ENCODE measurements at regions not wholly inside any gene's neighbourhood (a gene's known extent, or its start where the extent isn't known, plus 50 kb on each side); places are given as distances from the start of the nearest gene placed in this dataset.

DNA sequence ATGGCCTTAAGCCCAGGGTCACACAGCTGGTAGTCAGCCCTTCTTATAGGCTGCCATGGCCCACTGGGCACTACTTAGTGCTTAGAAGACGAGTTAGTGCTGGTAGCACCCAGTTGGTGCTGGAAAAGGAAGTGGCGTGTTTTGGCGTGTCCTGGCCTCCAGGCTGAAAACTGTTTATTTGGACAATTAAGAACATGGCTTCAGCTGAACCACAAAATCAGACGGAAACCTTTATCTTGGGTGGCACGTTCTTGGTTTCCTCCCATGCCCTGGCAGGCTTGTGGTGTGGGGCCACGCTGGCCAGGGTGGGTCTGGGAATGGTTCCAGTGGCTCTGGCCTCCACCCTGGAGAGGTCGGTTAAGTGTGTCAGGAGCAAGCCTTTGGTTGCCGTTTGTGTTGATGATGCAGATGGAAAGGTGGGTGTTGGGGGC is 141.5 kb upstream of the HAAO start:
- H3K9ac ChIP-seq (ENCODE audit: control insufficient read depth, insufficient read depth, low read length), result no peak overlapping the region
- no peaks in the 10 kb centered on the region for H3K36me3 ChIP-seq (ENCODE audit: control insufficient read depth in 2 of 2, insufficient read depth in 2 of 2, low read length in 1 of 2)
- no peaks in the 10 kb centered on the region; the same call in 1 of the 2 replicates for H3K4me1 ChIP-seq (ENCODE audit: control insufficient read depth, insufficient read depth, low read length)
- H3K4me2 ChIP-seq (ENCODE audit: control insufficient read depth, insufficient read depth), result no peak overlapping the region
- ChIA-PET POLR2A (interaction anchor here (0.6 kb wide), 1 partner anchor 60 kb away, joined by 3 read pairs; no protein-coding TSS in a partner anchor), SMC1A (ENCODE audit: uncharacterized antibody, unreplicated experiment) (interaction anchor here (0.9 kb wide), 1 partner anchor 106 kb away, joined by 3 read pairs; no protein-coding TSS in a partner anchor), CTCF (interaction anchor here (0.6 to 2.1 kb wide), 2 partner anchors 12 to 86 kb away, joined by 4 to 8 read pairs; no protein-coding TSS in a partner anchor), RAD21 (ENCODE audit: unreplicated experiment) (no interaction called here)
- no peak for TF ChIP-seq JUNB (IDR thresholded peaks at IDR 0.05)
- TF ChIP-seq, protein P1, sequence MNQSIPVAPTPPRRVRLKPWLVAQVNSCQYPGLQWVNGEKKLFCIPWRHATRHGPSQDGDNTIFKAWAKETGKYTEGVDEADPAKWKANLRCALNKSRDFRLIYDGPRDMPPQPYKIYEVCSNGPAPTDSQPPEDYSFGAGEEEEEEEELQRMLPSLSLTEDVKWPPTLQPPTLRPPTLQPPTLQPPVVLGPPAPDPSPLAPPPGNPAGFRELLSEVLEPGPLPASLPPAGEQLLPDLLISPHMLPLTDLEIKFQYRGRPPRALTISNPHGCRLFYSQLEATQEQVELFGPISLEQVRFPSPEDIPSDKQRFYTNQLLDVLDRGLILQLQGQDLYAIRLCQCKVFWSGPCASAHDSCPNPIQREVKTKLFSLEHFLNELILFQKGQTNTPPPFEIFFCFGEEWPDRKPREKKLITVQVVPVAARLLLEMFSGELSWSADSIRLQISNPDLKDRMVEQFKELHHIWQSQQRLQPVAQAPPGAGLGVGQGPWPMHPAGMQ (IDR thresholded peaks at IDR 0.05; ENCODE audit: borderline replicate concordance), result no peak
- TF ChIP-seq, protein P2, sequence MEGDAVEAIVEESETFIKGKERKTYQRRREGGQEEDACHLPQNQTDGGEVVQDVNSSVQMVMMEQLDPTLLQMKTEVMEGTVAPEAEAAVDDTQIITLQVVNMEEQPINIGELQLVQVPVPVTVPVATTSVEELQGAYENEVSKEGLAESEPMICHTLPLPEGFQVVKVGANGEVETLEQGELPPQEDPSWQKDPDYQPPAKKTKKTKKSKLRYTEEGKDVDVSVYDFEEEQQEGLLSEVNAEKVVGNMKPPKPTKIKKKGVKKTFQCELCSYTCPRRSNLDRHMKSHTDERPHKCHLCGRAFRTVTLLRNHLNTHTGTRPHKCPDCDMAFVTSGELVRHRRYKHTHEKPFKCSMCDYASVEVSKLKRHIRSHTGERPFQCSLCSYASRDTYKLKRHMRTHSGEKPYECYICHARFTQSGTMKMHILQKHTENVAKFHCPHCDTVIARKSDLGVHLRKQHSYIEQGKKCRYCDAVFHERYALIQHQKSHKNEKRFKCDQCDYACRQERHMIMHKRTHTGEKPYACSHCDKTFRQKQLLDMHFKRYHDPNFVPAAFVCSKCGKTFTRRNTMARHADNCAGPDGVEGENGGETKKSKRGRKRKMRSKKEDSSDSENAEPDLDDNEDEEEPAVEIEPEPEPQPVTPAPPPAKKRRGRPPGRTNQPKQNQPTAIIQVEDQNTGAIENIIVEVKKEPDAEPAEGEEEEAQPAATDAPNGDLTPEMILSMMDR (IDR thresholded peaks at IDR 0.05 in 2 of 3, conservative IDR thresholded peaks at IDR 0.05 in 1 of 3; ENCODE audit: control insufficient read depth in 2 of 3, extremely low read depth in 1 of 3, insufficient read depth in 1 of 3, low read depth in 3 of 3, low read length in 3 of 3), result no peak
- FAIRE-seq (no peak), ATAC-seq (no peak), DNase-seq (ENCODE audit: low read depth, low spot score) (no peak)
- no peak overlapping the region for H2AFZ ChIP-seq (ENCODE audit: control insufficient read depth, low read depth, low read length)
- in situ Hi-C loops (cut with MboI), result no loop called here
- no peaks in the 10 kb centered on the region for H3K9me3 ChIP-seq (replicated peaks; ENCODE audit: control insufficient read depth, insufficient read depth, low read length)
- no peaks in the 10 kb centered on the region for H4K20me1 ChIP-seq (ENCODE audit: control insufficient read depth, insufficient read depth)
- H3K27me3 ChIP-seq (replicated peaks in 1 of 2; ENCODE audit: control insufficient read depth in 2 of 2, insufficient read depth in 2 of 2, low read length in 1 of 2), result no peaks in the 10 kb centered on the region
- no peaks in the 10 kb centered on the region for H3K79me2 ChIP-seq (ENCODE audit: control insufficient read depth, insufficient read depth, low read length)
- no peak overlapping the region for H3K27ac ChIP-seq (ENCODE audit: control insufficient read depth, insufficient read depth)
- WGBS (ENCODE audit: insufficient coverage, insufficient replicate concordance, low lambda C conversion rate, missing lambda C conversion rate), result 33% methylated on average over 8 of the region's 8 CpGs
- no TSS peak for BruUV-seq (replicated peaks)
- intact Hi-C loops (cut with micrococcal nuclease; ENCODE audit: unreplicated experiment), result no loop called here
- H3K4me3 ChIP-seq, result no peak overlapping the region
